ENCODE measurements at regions not wholly inside any gene's neighbourhood (a gene's known extent, or its start where the extent isn't known, plus 50 kb on each side); places are given as distances from the start of the nearest gene placed in this dataset.

- ATAC-seq (replicated peaks) (no peak), DNase-seq (no peak)
- Mint-ChIP-seq H3K4me1 (ENCODE audit: low read depth in 2 of 2) (no peaks in the 10 kb centered on the region), H3K9me3 (peaks cover 9 to 18% of the 10 kb centered on the region in 2 donors), H3K4me3 (no peak overlapping the region), H3K36me3 (ENCODE audit: insufficient read depth) (no peaks in the 10 kb centered on the region), H3K27ac (no peak overlapping the region), H3K27me3 (peaks cover 0 to 9% of the 10 kb centered on the region in 2 donors)
Observed at GRCh38 chr18:76233876-76234675, 261.0 kb downstream of the ZNF516 start.

GRCh38 chr18:76233406-76233805 is 261.6 kb downstream of the ZNF516 start:
- Mint-ChIP-seq H3K36me3 (ENCODE audit: insufficient read depth) (no peaks in the 10 kb centered on the region), H3K27ac (no peak overlapping the region), H3K27me3 (peaks cover 0 to 9% of the 10 kb centered on the region in 2 donors), H3K4me3 (no peak overlapping the region), H3K4me1 (ENCODE audit: low read depth in 2 of 2) (no peaks in the 10 kb centered on the region), H3K9me3 (peaks cover 7 to 12% of the 10 kb centered on the region in 2 donors)
- no peak for DNase-seq
- no peak for ATAC-seq (replicated peaks)

GRCh38 chr18:76232779-76233178 is 262.3 kb downstream of the ZNF516 start:
- no peak for ATAC-seq (replicated peaks)
- H3K9me3 Mint-ChIP-seq, result peaks cover 7 to 11% of the 10 kb centered on the region in 2 donors

GRCh38 chr18:76232010-76232409 is 263.0 kb downstream of the ZNF516 start:
- peaks cover 6 to 7% of the 10 kb centered on the region in 2 donors for H3K9me3 Mint-ChIP-seq
- H3K4me1 Mint-ChIP-seq (ENCODE audit: low read depth in 2 of 2), result no peaks in the 10 kb centered on the region
- no peak for DNase-seq
- H3K4me3 Mint-ChIP-seq, result no peak overlapping the region
- no peak overlapping the region for H3K27ac Mint-ChIP-seq
- no peak for ATAC-seq (replicated peaks)
- no peaks in the 10 kb centered on the region for H3K36me3 Mint-ChIP-seq (ENCODE audit: insufficient read depth)
- H3K27me3 Mint-ChIP-seq, result peaks cover 0 to 9% of the 10 kb centered on the region in 2 donors

More at GRCh38 chr18:76232779-76233178, 262.3 kb downstream of the ZNF516 start:
- DNase-seq, result no peak
- Mint-ChIP-seq H3K27ac (no peak overlapping the region), H3K36me3 (ENCODE audit: insufficient read depth) (no peaks in the 10 kb centered on the region), H3K4me1 (ENCODE audit: low read depth in 2 of 2) (no peaks in the 10 kb centered on the region), H3K27me3 (peaks cover 0 to 9% of the 10 kb centered on the region in 2 donors), H3K4me3 (no peak overlapping the region)

- Mint-ChIP-seq H3K36me3 (ENCODE audit: insufficient read depth) (no peaks in the 10 kb centered on the region), H3K9me3 (peaks cover 4 to 7% of the 10 kb centered on the region in 2 donors), H3K27me3 (peaks cover 0 to 9% of the 10 kb centered on the region in 2 donors), H3K4me3 (no peak overlapping the region), H3K4me1 (ENCODE audit: low read depth in 2 of 2) (no peaks in the 10 kb centered on the region), H3K27ac (no peak overlapping the region)
- DNase-seq, result no peak
- no peak for ATAC-seq (replicated peaks)
Observed at GRCh38 chr18:76231402-76231801, 263.6 kb downstream of the ZNF516 start.

- Mint-ChIP-seq H3K9me3 (peaks cover 4 to 7% of the 10 kb centered on the region in 2 donors), H3K4me1 (ENCODE audit: low read depth in 2 of 2) (no peaks in the 10 kb centered on the region), H3K36me3 (ENCODE audit: insufficient read depth) (no peaks in the 10 kb centered on the region), H3K27ac (no peak overlapping the region), H3K27me3 (peaks cover 0 to 9% of the 10 kb centered on the region in 2 donors), H3K4me3 (no peak overlapping the region)
- DNase-seq (no peak), ATAC-seq (replicated peaks) (no peak)
Observed at GRCh38 chr18:76230791-76231190, 264.3 kb downstream of the ZNF516 start.

GRCh38 chr18:76228716-76229115 is 266.3 kb downstream of the ZNF516 start:
- DNase-seq, result no peak
- Mint-ChIP-seq H3K36me3 (ENCODE audit: insufficient read depth) (no peaks in the 10 kb centered on the region), H3K4me1 (ENCODE audit: low read depth in 2 of 2) (no peaks in the 10 kb centered on the region), H3K9me3 (peaks cover 4 to 7% of the 10 kb centered on the region in 2 donors), H3K27ac (no peak overlapping the region), H3K27me3 (peaks cover 0 to 9% of the 10 kb centered on the region in 2 donors), H3K4me3 (no peak overlapping the region)
- no peak for ATAC-seq (replicated peaks)

GRCh38 chr18:76227759-76228158 is 267.3 kb downstream of the ZNF516 start:
- H3K27ac Mint-ChIP-seq, result no peak overlapping the region
- H3K36me3 Mint-ChIP-seq (ENCODE audit: insufficient read depth), result no peaks in the 10 kb centered on the region
- H3K9me3 Mint-ChIP-seq, result peaks cover 4 to 7% of the 10 kb centered on the region in 2 donors
- ATAC-seq (replicated peaks), result no peak
- DNase-seq, result no peak
- H3K27me3 Mint-ChIP-seq, result peaks cover 0 to 9% of the 10 kb centered on the region in 2 donors
- no peaks in the 10 kb centered on the region for H3K4me1 Mint-ChIP-seq (ENCODE audit: low read depth in 2 of 2)
- no peak overlapping the region for H3K4me3 Mint-ChIP-seq

- H3K27me3 Mint-ChIP-seq, result no peaks in the 10 kb centered on the region
- no peaks in the 10 kb centered on the region for H3K4me1 Mint-ChIP-seq (ENCODE audit: low read depth in 2 of 2)
- no peak overlapping the region for H3K4me3 Mint-ChIP-seq
- ATAC-seq (replicated peaks), result no peak
- no peak for DNase-seq
- no peaks in the 10 kb centered on the region for H3K9me3 Mint-ChIP-seq
- H3K27ac Mint-ChIP-seq, result no peak overlapping the region
- H3K36me3 Mint-ChIP-seq (ENCODE audit: insufficient read depth), result no peaks in the 10 kb centered on the region
Observed at GRCh38 chr18:76223403-76223802, 271.6 kb downstream of the ZNF516 start.

- no peaks in the 10 kb centered on the region for H3K4me1 Mint-ChIP-seq (ENCODE audit: low read depth in 2 of 2)
- H3K4me3 Mint-ChIP-seq, result no peak overlapping the region
- H3K36me3 Mint-ChIP-seq (ENCODE audit: insufficient read depth), result no peaks in the 10 kb centered on the region
- DNase-seq, result no peak
- ATAC-seq (replicated peaks), result no peak
- H3K27ac Mint-ChIP-seq, result no peak overlapping the region
- H3K9me3 Mint-ChIP-seq, result no peaks in the 10 kb centered on the region
- H3K27me3 Mint-ChIP-seq, result peaks cover 0 to 11% of the 10 kb centered on the region in 2 donors
Observed at GRCh38 chr18:76219023-76219422, 276.0 kb downstream of the ZNF516 start.

GRCh38 chr18:76216096-76216495 is 278.9 kb downstream of the ZNF516 start:
- no peaks in the 10 kb centered on the region for H3K9me3 Mint-ChIP-seq
- no peak overlapping the region for H3K27ac Mint-ChIP-seq
- ATAC-seq (replicated peaks) (no peak), DNase-seq (no peak)
- H3K4me1 Mint-ChIP-seq (ENCODE audit: low read depth in 2 of 2), result no peaks in the 10 kb centered on the region
- H3K27me3 Mint-ChIP-seq, result peaks cover 0 to 20% of the 10 kb centered on the region in 2 donors
- H3K4me3 Mint-ChIP-seq, result no peak overlapping the region
- no peaks in the 10 kb centered on the region for H3K36me3 Mint-ChIP-seq (ENCODE audit: insufficient read depth)

GRCh38 chr18:76213991-76214390 is 281.1 kb downstream of the ZNF516 start:
- Mint-ChIP-seq H3K4me3 (no peak overlapping the region), H3K9me3 (no peaks in the 10 kb centered on the region), H3K4me1 (ENCODE audit: low read depth in 2 of 2) (no peaks in the 10 kb centered on the region), H3K36me3 (ENCODE audit: insufficient read depth) (no peaks in the 10 kb centered on the region), H3K27ac (no peak overlapping the region), H3K27me3 (peaks cover 0 to 24% of the 10 kb centered on the region in 2 donors)
- ATAC-seq (replicated peaks), result no peak
- no peak for DNase-seq

- ATAC-seq (replicated peaks) (no peak), DNase-seq (no peak)
- H3K36me3 Mint-ChIP-seq (ENCODE audit: insufficient read depth), result no peaks in the 10 kb centered on the region
- H3K4me1 Mint-ChIP-seq (ENCODE audit: low read depth in 2 of 2), result no peaks in the 10 kb centered on the region
- H3K27ac Mint-ChIP-seq, result no peak overlapping the region
- no peak overlapping the region for H3K4me3 Mint-ChIP-seq
- no peaks in the 10 kb centered on the region for H3K9me3 Mint-ChIP-seq
- peaks cover 0 to 28% of the 10 kb centered on the region in 2 donors for H3K27me3 Mint-ChIP-seq
Observed at GRCh38 chr18:76212960-76213359, 282.1 kb downstream of the ZNF516 start.

- Mint-ChIP-seq H3K36me3 (ENCODE audit: insufficient read depth) (no peaks in the 10 kb centered on the region), H3K4me1 (ENCODE audit: low read depth in 2 of 2) (no peaks in the 10 kb centered on the region), H3K27me3 (peaks cover 4 to 33% of the 10 kb centered on the region in 2 donors), H3K4me3 (no peak overlapping the region), H3K27ac (no peak overlapping the region), H3K9me3 (no peaks in the 10 kb centered on the region)
- DNase-seq (no peak), ATAC-seq (replicated peaks) (no peak)
Observed at GRCh38 chr18:76209597-76209996, 285.4 kb downstream of the ZNF516 start.

Measured in effector memory CD8-positive, alpha-beta T cell (primary cell).